Activated naive CD8-positive, alpha-beta T cell (primary cell): ENCODE measurements at regions not wholly inside any gene's neighbourhood (a gene's known extent, or its start where the extent isn't known, plus 50 kb on each side); places are given as distances from the start of the nearest gene placed in this dataset.

ENCODE experiments used
- H3K27ac Mint-ChIP-seq: one replicate; pipeline ENCODE4 v1.8.0; 2021; ENCODE audit warnings: mixed read lengths
- H3K27me3 Mint-ChIP-seq: one replicate; pipeline ENCODE4 v1.8.0; 2021; ENCODE audit warnings: mixed read lengths
- H3K36me3 Mint-ChIP-seq: one replicate; pipeline ENCODE4 v1.8.0; 2021; ENCODE audit warnings: mixed read lengths
- H3K4me1 Mint-ChIP-seq: one replicate; pipeline ENCODE4 v1.8.0; 2021; ENCODE audit warnings: low read depth, mixed read lengths
- H3K4me3 Mint-ChIP-seq: one replicate; pipeline ENCODE4 v1.8.0; 2021; ENCODE audit warnings: mild to moderate bottlenecking, mixed read lengths
- H3K9me3 Mint-ChIP-seq: one replicate; pipeline ENCODE4 v1.8.0; 2021; ENCODE audit warnings: low read depth, mixed read lengths

DNA sequence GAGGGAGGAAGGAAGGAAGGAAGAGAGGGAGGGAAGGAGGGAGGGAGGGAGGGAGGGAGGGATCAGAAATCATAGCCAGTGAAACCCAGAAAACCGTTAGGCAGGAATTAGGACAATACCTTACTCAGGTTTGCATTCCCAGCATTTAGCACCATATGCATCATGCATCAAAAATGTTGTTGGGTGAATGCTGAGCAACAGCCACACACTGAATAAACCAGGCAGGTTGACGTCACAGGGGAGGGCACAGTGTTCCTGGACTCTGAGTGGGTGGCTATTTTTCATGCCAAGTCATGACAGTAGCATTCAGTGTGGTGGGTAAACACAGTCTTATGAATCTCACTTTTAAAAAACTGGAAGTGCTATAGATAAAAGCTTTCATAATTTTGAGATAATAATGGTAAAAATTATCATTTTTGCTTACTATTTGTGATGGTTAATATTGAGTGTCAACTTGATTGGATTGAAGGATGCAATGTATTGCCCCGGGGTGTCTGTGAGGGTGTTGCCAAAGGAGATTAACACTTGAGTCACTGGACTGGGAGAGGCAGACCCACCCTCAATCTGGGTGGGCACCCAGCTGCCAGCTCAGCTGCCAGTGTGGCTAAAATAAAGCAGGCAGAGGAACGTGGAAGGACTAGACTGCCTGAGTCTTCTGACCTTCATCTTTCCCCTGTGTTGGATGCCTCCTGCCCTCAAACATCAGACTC, 199.1 kb upstream of the PRKCQ start:
- Mint-ChIP-seq H3K4me1 (no peaks in the 10 kb centered on the region), H3K4me3 (no peak overlapping the region), H3K27me3 (peaks cover 14% of the 10 kb centered on the region), H3K36me3 (no peaks in the 10 kb centered on the region), H3K9me3 (no peaks in the 10 kb centered on the region), H3K27ac (no peak overlapping the region)

DNA sequence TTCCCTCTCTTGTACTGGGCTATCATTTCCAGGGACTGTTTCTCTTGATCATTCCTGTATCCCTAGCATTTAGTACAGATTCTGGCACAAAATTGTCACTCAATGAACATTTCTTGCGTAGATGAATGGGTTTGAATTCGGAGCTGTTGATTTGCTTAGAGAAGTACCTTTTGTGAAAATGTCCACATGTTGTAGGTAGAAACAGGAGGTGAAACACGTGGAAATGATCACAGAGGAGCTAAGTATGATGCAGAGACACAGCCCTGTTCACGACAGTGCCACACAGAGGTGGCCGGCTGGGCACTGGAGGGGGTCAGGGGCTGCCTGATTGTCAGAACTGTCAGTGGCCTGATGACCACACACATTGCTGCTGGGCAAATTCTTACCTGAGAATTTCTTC, 196.1 kb upstream of the PRKCQ start:
- H3K4me3 Mint-ChIP-seq, result no peak overlapping the region
- H3K27me3 Mint-ChIP-seq, result peaks cover 11% of the 10 kb centered on the region
- H3K27ac Mint-ChIP-seq, result no peak overlapping the region
- no peaks in the 10 kb centered on the region for H3K4me1 Mint-ChIP-seq
- H3K9me3 Mint-ChIP-seq, result no peaks in the 10 kb centered on the region
- no peaks in the 10 kb centered on the region for H3K36me3 Mint-ChIP-seq

GRCh38 chr10:6774406-6774805, 194.3 kb upstream of the PRKCQ start:
- Mint-ChIP-seq H3K36me3 (no peaks in the 10 kb centered on the region), H3K27ac (no peak overlapping the region), H3K27me3 (peaks cover 14% of the 10 kb centered on the region), H3K4me3 (no peak overlapping the region), H3K4me1 (no peaks in the 10 kb centered on the region), H3K9me3 (peaks cover 6% of the 10 kb centered on the region)

- peaks cover 13% of the 10 kb centered on the region for H3K27me3 Mint-ChIP-seq
- no peaks in the 10 kb centered on the region for H3K36me3 Mint-ChIP-seq
- H3K9me3 Mint-ChIP-seq, result peaks cover 6% of the 10 kb centered on the region
- no peaks in the 10 kb centered on the region for H3K4me1 Mint-ChIP-seq
- H3K27ac Mint-ChIP-seq, result no peak overlapping the region
- no peak overlapping the region for H3K4me3 Mint-ChIP-seq
Measured at GRCh38 chr10:6771331-6771730, 191.3 kb upstream of the PRKCQ start.

DNA sequence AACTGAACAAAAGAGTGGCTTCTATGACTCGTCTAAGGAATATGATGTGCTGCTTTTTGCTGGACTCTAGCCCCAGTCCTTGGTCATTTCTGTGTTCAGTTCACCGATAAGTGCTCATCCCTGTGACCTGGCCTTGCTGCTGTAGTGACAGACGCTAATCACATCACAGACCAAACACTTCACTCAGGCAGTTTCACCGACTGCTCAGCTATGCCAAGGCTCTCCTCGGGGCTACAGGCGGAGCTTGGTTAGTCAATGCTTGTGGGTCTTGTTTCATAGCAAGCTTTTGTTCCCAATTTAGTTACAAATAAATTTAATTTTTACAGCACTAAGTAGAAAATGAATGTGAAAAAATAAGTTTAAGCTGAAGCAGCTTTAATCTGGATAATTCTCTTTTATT, 190.8 kb upstream of the PRKCQ start:
- Mint-ChIP-seq H3K27ac (no peak overlapping the region), H3K36me3 (no peaks in the 10 kb centered on the region), H3K4me1 (no peaks in the 10 kb centered on the region), H3K9me3 (peaks cover 6% of the 10 kb centered on the region), H3K4me3 (no peak overlapping the region), H3K27me3 (peaks cover 13% of the 10 kb centered on the region)

- H3K4me3 Mint-ChIP-seq, result no peak overlapping the region
- H3K27ac Mint-ChIP-seq, result no peak overlapping the region
- peaks cover 12% of the 10 kb centered on the region for H3K27me3 Mint-ChIP-seq
- H3K4me1 Mint-ChIP-seq, result no peaks in the 10 kb centered on the region
- peaks cover 6% of the 10 kb centered on the region for H3K9me3 Mint-ChIP-seq
- H3K36me3 Mint-ChIP-seq, result no peaks in the 10 kb centered on the region
Measured at GRCh38 chr10:6769704-6770417, 189.8 kb upstream of the PRKCQ start.

DNA sequence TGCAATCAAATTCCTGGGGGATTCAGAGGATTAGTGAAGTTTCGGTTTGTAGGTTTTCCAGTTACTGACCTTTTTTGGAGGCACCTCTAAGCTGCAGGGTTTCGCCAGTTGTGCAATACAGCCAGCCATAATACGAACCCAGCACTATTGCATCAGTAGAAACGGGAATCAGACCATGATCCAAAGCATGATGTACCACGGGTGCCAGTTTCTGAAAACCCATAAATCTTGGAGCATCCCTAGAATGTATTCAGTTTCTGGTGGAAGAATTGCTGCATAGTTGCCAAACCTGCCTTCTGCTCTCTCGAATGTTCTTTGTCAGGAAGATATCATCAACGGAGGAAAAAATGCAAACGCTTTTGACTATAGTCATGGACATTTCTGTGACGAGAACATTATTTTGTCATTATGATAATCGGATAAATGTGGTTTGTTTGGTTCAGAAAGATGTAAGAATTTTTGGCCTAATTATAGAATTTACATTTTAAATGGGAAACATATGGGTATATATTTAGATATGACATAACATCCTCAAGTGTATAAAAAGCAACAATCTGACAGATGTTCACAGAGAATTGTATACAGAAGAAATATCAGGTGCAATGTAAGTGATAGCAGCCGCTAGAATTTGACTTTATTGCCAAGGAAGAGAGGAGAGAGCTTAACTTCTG, 186.2 kb upstream of the PRKCQ start:
- Mint-ChIP-seq H3K36me3 (no peaks in the 10 kb centered on the region), H3K27me3 (peaks cover 16% of the 10 kb centered on the region), H3K4me3 (no peak overlapping the region), H3K4me1 (no peaks in the 10 kb centered on the region), H3K27ac (no peak overlapping the region), H3K9me3 (peaks cover 6% of the 10 kb centered on the region)

GRCh38 chr10:6763423-6763822, 183.3 kb upstream of the PRKCQ start:
- H3K36me3 Mint-ChIP-seq, result peaks cover 4% of the 10 kb centered on the region
- no peak overlapping the region for H3K27ac Mint-ChIP-seq
- no peaks in the 10 kb centered on the region for H3K9me3 Mint-ChIP-seq
- no peak overlapping the region for H3K4me3 Mint-ChIP-seq
- H3K27me3 Mint-ChIP-seq, result peaks cover 22% of the 10 kb centered on the region
- H3K4me1 Mint-ChIP-seq, result no peaks in the 10 kb centered on the region

- H3K9me3 Mint-ChIP-seq, result no peaks in the 10 kb centered on the region
- H3K36me3 Mint-ChIP-seq, result peaks cover 4% of the 10 kb centered on the region
- no peaks in the 10 kb centered on the region for H3K4me1 Mint-ChIP-seq
- H3K27me3 Mint-ChIP-seq, result peaks cover 22% of the 10 kb centered on the region
- no peak overlapping the region for H3K4me3 Mint-ChIP-seq
- no peak overlapping the region for H3K27ac Mint-ChIP-seq
Measured at GRCh38 chr10:6763001-6763400, 182.9 kb upstream of the PRKCQ start.

DNA sequence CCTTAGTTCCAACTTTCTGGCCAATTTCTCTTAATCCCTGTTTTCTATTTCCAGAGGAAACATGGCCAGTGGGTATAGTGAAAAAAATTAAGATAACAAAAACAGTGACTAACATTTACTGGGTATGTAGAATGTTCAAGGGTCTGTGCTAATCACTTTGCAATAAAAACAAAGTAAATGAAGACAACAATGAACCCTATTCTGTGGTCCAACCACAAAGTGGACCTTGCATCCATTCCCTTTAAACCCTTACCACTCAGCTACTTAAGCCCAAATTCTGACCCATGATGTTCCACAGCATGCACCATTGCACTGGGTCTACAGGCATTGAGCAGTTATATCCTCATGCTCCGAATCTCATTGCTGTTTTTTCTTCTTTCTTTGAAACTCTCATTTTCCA, 179.9 kb upstream of the PRKCQ start:
- H3K4me1 Mint-ChIP-seq, result no peaks in the 10 kb centered on the region
- H3K27ac Mint-ChIP-seq, result no peak overlapping the region
- no peak overlapping the region for H3K4me3 Mint-ChIP-seq
- no peaks in the 10 kb centered on the region for H3K9me3 Mint-ChIP-seq
- peaks cover 26% of the 10 kb centered on the region for H3K27me3 Mint-ChIP-seq
- H3K36me3 Mint-ChIP-seq, result peaks cover 4% of the 10 kb centered on the region

GRCh38 chr10:6757158-6757557, 177.1 kb upstream of the PRKCQ start:
- H3K27me3 Mint-ChIP-seq, result peaks cover 21% of the 10 kb centered on the region
- peaks cover 4% of the 10 kb centered on the region for H3K36me3 Mint-ChIP-seq
- no peaks in the 10 kb centered on the region for H3K4me1 Mint-ChIP-seq

DNA sequence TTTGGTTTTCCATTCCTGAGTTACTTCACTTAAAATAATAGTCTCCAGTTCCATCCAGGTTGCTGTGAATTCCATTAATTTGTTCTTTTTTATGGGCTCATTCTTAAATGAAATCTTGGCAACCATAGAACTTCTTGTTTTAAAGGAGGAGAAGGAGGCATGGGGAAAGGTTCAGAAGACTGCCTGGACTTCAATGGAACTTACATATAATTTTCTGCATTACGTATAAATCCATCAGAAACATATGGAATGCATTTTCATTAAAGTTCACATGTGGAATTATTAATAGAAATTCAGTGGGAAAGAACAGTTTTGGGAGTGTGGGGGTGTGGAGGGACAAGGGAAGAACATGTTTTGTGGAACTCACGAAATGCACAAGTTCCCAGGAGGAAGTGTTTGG, 176.6 kb upstream of the PRKCQ start:
- H3K27me3 Mint-ChIP-seq, result peaks cover 21% of the 10 kb centered on the region
- H3K4me1 Mint-ChIP-seq, result no peaks in the 10 kb centered on the region
- H3K36me3 Mint-ChIP-seq, result peaks cover 4% of the 10 kb centered on the region
- no peak overlapping the region for H3K27ac Mint-ChIP-seq
- no peak overlapping the region for H3K4me3 Mint-ChIP-seq
- no peaks in the 10 kb centered on the region for H3K9me3 Mint-ChIP-seq

More at GRCh38 chr10:6757158-6757557, 177.1 kb upstream of the PRKCQ start:
- H3K9me3 Mint-ChIP-seq, result no peaks in the 10 kb centered on the region
- H3K4me3 Mint-ChIP-seq, result no peak overlapping the region
- no peak overlapping the region for H3K27ac Mint-ChIP-seq

DNA sequence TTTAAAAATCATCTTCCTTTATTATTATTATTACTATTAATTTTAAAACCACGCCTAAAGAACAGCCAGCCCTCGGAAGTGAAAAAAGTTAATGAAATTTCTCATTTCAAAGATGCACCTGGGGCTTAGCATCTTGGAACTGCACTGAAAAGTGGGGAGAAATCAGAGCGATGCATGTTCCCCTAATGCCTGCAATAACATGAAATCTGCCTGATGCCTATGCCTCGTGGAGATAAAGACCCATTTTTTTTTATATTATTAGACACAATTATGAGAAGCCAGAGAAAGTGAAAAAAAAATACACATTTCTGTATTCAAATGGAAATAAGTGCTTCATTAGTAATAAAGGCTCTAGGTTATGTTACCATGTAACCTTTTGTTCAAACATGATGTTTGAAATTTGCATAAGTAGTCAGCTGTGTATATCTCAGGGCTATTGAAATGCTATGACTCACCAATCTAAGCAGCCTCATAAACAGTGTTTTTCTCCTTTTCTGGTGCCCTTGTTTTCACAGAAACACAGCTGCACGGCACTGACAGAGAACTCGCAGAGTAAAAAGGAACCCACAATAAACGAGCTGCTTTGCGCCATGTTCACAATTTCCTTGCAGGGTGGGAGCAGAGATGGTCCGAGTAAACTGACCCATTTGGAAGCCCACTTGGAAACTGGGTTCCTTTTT, 175.8 kb upstream of the PRKCQ start:
- no peaks in the 10 kb centered on the region for H3K4me1 Mint-ChIP-seq
- H3K4me3 Mint-ChIP-seq, result no peak overlapping the region
- no peak overlapping the region for H3K27ac Mint-ChIP-seq
- peaks cover 4% of the 10 kb centered on the region for H3K36me3 Mint-ChIP-seq
- H3K9me3 Mint-ChIP-seq, result peaks cover under 1% of the 10 kb centered on the region
- H3K27me3 Mint-ChIP-seq, result peaks cover 18% of the 10 kb centered on the region

GRCh38 chr10:6753644-6754043, 173.6 kb upstream of the PRKCQ start:
- Mint-ChIP-seq H3K4me1 (no peaks in the 10 kb centered on the region), H3K4me3 (no peak overlapping the region), H3K36me3 (no peaks in the 10 kb centered on the region), H3K27ac (no peak overlapping the region), H3K27me3 (peaks cover 12% of the 10 kb centered on the region), H3K9me3 (peaks cover 5% of the 10 kb centered on the region)

- H3K36me3 Mint-ChIP-seq, result no peaks in the 10 kb centered on the region
- H3K9me3 Mint-ChIP-seq, result peaks cover 5% of the 10 kb centered on the region
- H3K27ac Mint-ChIP-seq, result no peak overlapping the region
- H3K4me1 Mint-ChIP-seq, result no peaks in the 10 kb centered on the region
- no peak overlapping the region for H3K4me3 Mint-ChIP-seq
- H3K27me3 Mint-ChIP-seq, result peaks cover 5% of the 10 kb centered on the region
Measured at GRCh38 chr10:6751363-6751762, 171.3 kb upstream of the PRKCQ start.
